WTC11 (cell line): ENCODE measurements at regions not wholly inside any gene's neighbourhood (a gene's known extent, or its start where the extent isn't known, plus 50 kb on each side); places are given as distances from the start of the nearest gene placed in this dataset.

Experiments used
- ATAC-seq: fragments of 200-7000 bp; cut with Tn5 transposase; 2 replicates; pipeline ENCODE4 v1.10.0; 2021; ENCODE audit warnings: mild to moderate bottlenecking, moderate library complexity
- CTCF ChIA-PET: fragments of 300-600 bp; sonication (Branson Sonifier 250); formaldehyde crosslinking; loops from one replicate; lab custom pipeline; 2021; ENCODE audit warnings: antibody characterized with exemption; lab: Charles Lee
- POLR2A ChIA-PET: fragments of 350-600 bp; sonication (Branson Sonifier 250); formaldehyde crosslinking; loops from one replicate; lab custom pipeline; 2021; ENCODE audit warnings: antibody characterized with exemption; lab: Charles Lee
- DNase-seq: peaks from one replicate; pipeline ENCODE4 v3.0.0; 2021; ENCODE audit warnings: low spot score
- H3K27ac Mint-ChIP-seq: 2 replicates; pipeline ENCODE4 v1.8.0; 2021; ENCODE audit warnings: mixed read lengths
- H3K27me3 Mint-ChIP-seq: 2 replicates; pipeline ENCODE4 v1.8.0; 2021; ENCODE audit warnings: low read depth, mild to moderate bottlenecking, moderate library complexity, mixed read lengths
- H3K36me3 Mint-ChIP-seq: 2 replicates; pipeline ENCODE4 v1.8.0; 2021; ENCODE audit warnings: mixed read lengths
- H3K4me1 Mint-ChIP-seq: 2 replicates; pipeline ENCODE4 v1.8.0; 2022; ENCODE audit warnings: mixed read lengths
- H3K4me3 Mint-ChIP-seq: 2 replicates; pipeline ENCODE4 v1.8.0; 2021; ENCODE audit warnings: mild to moderate bottlenecking, moderate library complexity, mixed read lengths
- H3K9me3 Mint-ChIP-seq: 2 replicates; pipeline ENCODE4 v1.8.0; 2021; ENCODE audit warnings: mixed read lengths
- CREB1 ChIP-seq: sonication (generic); formaldehyde crosslinking; IDR thresholded peaks from 2 replicates; pipeline ENCODE4 v1.8.0; 2023; ENCODE audit warnings: mild to moderate bottlenecking, missing genetic modification reagents
- FOXP1 ChIP-seq: sonication (generic); formaldehyde crosslinking; IDR thresholded peaks from 2 replicates; pipeline ENCODE4 v1.8.0; 2022; ENCODE audit warnings: missing genetic modification reagents, mild to moderate bottlenecking, moderate library complexity, borderline replicate concordance
- NFE2L1 ChIP-seq: sonication (generic); formaldehyde crosslinking; IDR thresholded peaks from 2 replicates; pipeline ENCODE4 v1.8.1; 2023; ENCODE audit warnings: missing genetic modification reagents
- NR1H2 ChIP-seq: sonication (generic); formaldehyde crosslinking; IDR thresholded peaks from 2 replicates; pipeline ENCODE4 v1.9.0; 2021; ENCODE audit warnings: mild to moderate bottlenecking, moderate library complexity, missing genetic modification reagents
- NR3C1 ChIP-seq: sonication (generic); formaldehyde crosslinking; conservative IDR thresholded peaks from 2 replicates; pipeline ENCODE4 v1.8.1; 2023; ENCODE audit warnings: low read depth, mild to moderate bottlenecking, missing genetic modification reagents
- SMAD4 ChIP-seq: sonication (generic); formaldehyde crosslinking; IDR thresholded peaks from 2 replicates; pipeline ENCODE4 v1.8.0; 2022; ENCODE audit warnings: mild to moderate bottlenecking, missing genetic modification reagents
- ZBTB21 ChIP-seq: sonication (generic); formaldehyde crosslinking; IDR thresholded peaks from 2 replicates; pipeline ENCODE4 v1.8.1; 2023; ENCODE audit warnings: mild to moderate bottlenecking, missing genetic modification reagents, borderline replicate concordance
- ZNF232 ChIP-seq: sonication (generic); formaldehyde crosslinking; IDR thresholded peaks from 2 replicates; pipeline ENCODE4 v1.8.0; 2022; ENCODE audit warnings: mild to moderate bottlenecking, missing genetic modification reagents
- ZNF263 ChIP-seq: sonication (generic); formaldehyde crosslinking; IDR thresholded peaks from 2 replicates; pipeline ENCODE4 v1.8.1; 2022; ENCODE audit warnings: low read depth, mild to moderate bottlenecking, moderate library complexity, missing genetic modification reagents
- TF ChIP-seq, protein P1 (sequence below): sonication (generic); formaldehyde crosslinking; IDR thresholded peaks from 2 replicates; pipeline ENCODE4 v1.8.0; 2022; ENCODE audit warnings: missing genetic modification reagents
- TF ChIP-seq, protein P2 (sequence below): sonication (generic); formaldehyde crosslinking; IDR thresholded peaks from 2 replicates; pipeline ENCODE4 v1.8.1; 2022; ENCODE audit warnings: mild to moderate bottlenecking, moderate library complexity, missing genetic modification reagents
- TF ChIP-seq, protein P3 (sequence below): sonication (generic); formaldehyde crosslinking; IDR thresholded peaks from 2 replicates; pipeline ENCODE4 v1.8.1; 2023; ENCODE audit warnings: mild to moderate bottlenecking, missing genetic modification reagents
- TF ChIP-seq, protein P4 (sequence below): sonication (generic); formaldehyde crosslinking; IDR thresholded peaks from 2 replicates; pipeline ENCODE4 v1.8.1; 2023; ENCODE audit warnings: mild to moderate bottlenecking, missing genetic modification reagents
- TF ChIP-seq, protein P5 (sequence below): sonication (generic); formaldehyde crosslinking; IDR thresholded peaks from 2 replicates; pipeline ENCODE4 v1.8.1; 2023; ENCODE audit warnings: mild to moderate bottlenecking, missing genetic modification reagents, borderline replicate concordance
- TF ChIP-seq, protein P6 (sequence below): sonication (generic); formaldehyde crosslinking; conservative IDR thresholded peaks from 2 replicates; pipeline ENCODE4 v1.8.1; 2022; ENCODE audit warnings: mild to moderate bottlenecking, missing genetic modification reagents
- TF ChIP-seq, protein P7 (sequence below): sonication (generic); formaldehyde crosslinking; IDR thresholded peaks from 2 replicates; pipeline ENCODE4 v1.8.0; 2023; ENCODE audit warnings: missing genetic modification reagents
- TF ChIP-seq, protein P8 (sequence below): sonication (generic); formaldehyde crosslinking; IDR thresholded peaks from 2 replicates; pipeline ENCODE4 v1.8.0; 2022; ENCODE audit warnings: mild to moderate bottlenecking, missing genetic modification reagents

DNA sequence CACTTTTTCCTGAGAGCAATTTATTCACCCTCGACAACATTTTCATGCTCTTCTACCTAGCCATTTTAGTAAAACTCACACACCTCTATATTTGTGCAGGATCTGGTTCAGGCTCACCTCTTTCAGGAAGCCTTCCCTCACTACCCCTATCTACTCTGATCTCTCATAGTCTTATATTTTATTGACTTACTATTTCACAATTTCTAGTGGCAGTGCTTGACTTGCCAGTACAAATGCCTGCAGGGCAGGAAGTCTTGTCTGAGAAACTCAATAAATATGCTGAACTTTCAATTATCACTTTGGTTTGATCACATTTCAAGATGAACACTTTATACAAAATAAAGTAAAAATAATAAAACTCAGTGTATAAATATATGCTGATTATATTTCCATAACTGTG is 226.8 kb downstream of the CETN3 start:
- POLR2A ChIA-PET = no interaction called here
- CTCF ChIA-PET = interaction anchor here (2.9 kb wide), 1 partner anchor 21 kb away, joined by 11 read pairs; no protein-coding TSS in a partner anchor
- no peak for ATAC-seq
- DNase-seq = no peak
- peaks cover 11% of the 10 kb centered on the region for H3K9me3 Mint-ChIP-seq
- no peaks in the 10 kb centered on the region for H3K27me3 Mint-ChIP-seq
- no peak overlapping the region for H3K27ac Mint-ChIP-seq
- H3K36me3 Mint-ChIP-seq = peaks cover 5% of the 10 kb centered on the region; the same call in 1 of the 2 replicates
- H3K4me1 Mint-ChIP-seq = no peaks in the 10 kb centered on the region
- TF ChIP-seq, protein P1, sequence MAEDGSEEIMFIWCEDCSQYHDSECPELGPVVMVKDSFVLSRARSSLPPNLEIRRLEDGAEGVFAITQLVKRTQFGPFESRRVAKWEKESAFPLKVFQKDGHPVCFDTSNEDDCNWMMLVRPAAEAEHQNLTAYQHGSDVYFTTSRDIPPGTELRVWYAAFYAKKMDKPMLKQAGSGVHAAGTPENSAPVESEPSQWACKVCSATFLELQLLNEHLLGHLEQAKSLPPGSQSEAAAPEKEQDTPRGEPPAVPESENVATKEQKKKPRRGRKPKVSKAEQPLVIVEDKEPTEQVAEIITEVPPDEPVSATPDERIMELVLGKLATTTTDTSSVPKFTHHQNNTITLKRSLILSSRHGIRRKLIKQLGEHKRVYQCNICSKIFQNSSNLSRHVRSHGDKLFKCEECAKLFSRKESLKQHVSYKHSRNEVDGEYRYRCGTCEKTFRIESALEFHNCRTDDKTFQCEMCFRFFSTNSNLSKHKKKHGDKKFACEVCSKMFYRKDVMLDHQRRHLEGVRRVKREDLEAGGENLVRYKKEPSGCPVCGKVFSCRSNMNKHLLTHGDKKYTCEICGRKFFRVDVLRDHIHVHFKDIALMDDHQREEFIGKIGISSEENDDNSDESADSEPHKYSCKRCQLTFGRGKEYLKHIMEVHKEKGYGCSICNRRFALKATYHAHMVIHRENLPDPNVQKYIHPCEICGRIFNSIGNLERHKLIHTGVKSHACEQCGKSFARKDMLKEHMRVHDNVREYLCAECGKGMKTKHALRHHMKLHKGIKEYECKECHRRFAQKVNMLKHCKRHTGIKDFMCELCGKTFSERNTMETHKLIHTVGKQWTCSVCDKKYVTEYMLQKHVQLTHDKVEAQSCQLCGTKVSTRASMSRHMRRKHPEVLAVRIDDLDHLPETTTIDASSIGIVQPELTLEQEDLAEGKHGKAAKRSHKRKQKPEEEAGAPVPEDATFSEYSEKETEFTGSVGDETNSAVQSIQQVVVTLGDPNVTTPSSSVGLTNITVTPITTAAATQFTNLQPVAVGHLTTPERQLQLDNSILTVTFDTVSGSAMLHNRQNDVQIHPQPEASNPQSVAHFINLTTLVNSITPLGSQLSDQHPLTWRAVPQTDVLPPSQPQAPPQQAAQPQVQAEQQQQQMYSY (CRISPR knock-in tag) = no peak
- TF ChIP-seq NFE2L1 (CRISPR knock-in tag) (no peak), SMAD4 (CRISPR knock-in tag) (no peak), NR3C1 (CRISPR knock-in tag) (no peak), FOXP1 (no peak), ZNF263 (CRISPR knock-in tag) (no peak)
- TF ChIP-seq, protein P2, sequence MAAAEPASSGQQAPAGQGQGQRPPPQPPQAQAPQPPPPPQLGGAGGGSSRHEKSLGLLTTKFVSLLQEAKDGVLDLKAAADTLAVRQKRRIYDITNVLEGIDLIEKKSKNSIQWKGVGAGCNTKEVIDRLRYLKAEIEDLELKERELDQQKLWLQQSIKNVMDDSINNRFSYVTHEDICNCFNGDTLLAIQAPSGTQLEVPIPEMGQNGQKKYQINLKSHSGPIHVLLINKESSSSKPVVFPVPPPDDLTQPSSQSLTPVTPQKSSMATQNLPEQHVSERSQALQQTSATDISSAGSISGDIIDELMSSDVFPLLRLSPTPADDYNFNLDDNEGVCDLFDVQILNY (CRISPR knock-in tag) = no peak
- TF ChIP-seq, all 79 proteins: peak for 0
- no peak overlapping the region for H3K4me3 Mint-ChIP-seq

DNA sequence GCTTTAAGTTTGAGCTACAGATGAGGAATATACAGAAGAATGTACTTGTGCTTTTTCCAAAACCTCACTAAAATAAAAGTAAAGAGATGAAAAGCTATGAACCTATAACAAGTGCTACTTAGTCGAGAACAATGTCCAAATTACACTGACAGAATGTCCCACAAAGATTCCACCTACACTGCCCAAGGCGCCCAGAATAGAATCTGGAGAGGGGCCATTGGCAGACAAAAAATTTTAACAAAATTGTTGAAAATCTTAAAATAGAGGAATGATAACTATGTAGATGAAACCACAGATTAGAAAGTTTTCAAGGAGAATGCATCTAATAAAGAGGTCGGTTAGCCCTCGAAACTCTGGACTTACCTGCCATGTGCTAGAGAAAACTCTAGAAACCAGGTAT is 235.3 kb downstream of the CETN3 start:
- DNase-seq = no peak

More for the DNA sequence above, 235.3 kb downstream of the CETN3 start:
- Mint-ChIP-seq H3K4me1 (no peaks in the 10 kb centered on the region), H3K4me3 (no peak overlapping the region), H3K36me3 (peaks cover 18% of the 10 kb centered on the region), H3K27ac (no peak overlapping the region), H3K27me3 (no peaks in the 10 kb centered on the region; the same call in 1 of the 2 replicates), H3K9me3 (peaks cover 25% of the 10 kb centered on the region)
- ATAC-seq = no peak
- POLR2A ChIA-PET = no interaction called here
- CTCF ChIA-PET = no interaction called here
- TF ChIP-seq NR1H2 (no peak), CREB1 (no peak), ZNF263 (CRISPR knock-in tag) (no peak), SMAD4 (CRISPR knock-in tag) (no peak), ZBTB21 (CRISPR knock-in tag) (no peak), ZNF232 (CRISPR knock-in tag) (no peak)
- TF ChIP-seq, protein P3, sequence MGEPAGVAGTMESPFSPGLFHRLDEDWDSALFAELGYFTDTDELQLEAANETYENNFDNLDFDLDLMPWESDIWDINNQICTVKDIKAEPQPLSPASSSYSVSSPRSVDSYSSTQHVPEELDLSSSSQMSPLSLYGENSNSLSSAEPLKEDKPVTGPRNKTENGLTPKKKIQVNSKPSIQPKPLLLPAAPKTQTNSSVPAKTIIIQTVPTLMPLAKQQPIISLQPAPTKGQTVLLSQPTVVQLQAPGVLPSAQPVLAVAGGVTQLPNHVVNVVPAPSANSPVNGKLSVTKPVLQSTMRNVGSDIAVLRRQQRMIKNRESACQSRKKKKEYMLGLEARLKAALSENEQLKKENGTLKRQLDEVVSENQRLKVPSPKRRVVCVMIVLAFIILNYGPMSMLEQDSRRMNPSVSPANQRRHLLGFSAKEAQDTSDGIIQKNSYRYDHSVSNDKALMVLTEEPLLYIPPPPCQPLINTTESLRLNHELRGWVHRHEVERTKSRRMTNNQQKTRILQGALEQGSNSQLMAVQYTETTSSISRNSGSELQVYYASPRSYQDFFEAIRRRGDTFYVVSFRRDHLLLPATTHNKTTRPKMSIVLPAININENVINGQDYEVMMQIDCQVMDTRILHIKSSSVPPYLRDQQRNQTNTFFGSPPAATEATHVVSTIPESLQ = no peak
- TF ChIP-seq, protein P4, sequence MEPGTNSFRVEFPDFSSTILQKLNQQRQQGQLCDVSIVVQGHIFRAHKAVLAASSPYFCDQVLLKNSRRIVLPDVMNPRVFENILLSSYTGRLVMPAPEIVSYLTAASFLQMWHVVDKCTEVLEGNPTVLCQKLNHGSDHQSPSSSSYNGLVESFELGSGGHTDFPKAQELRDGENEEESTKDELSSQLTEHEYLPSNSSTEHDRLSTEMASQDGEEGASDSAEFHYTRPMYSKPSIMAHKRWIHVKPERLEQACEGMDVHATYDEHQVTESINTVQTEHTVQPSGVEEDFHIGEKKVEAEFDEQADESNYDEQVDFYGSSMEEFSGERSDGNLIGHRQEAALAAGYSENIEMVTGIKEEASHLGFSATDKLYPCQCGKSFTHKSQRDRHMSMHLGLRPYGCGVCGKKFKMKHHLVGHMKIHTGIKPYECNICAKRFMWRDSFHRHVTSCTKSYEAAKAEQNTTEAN (CRISPR knock-in tag) = no peak
- TF ChIP-seq, protein P5, sequence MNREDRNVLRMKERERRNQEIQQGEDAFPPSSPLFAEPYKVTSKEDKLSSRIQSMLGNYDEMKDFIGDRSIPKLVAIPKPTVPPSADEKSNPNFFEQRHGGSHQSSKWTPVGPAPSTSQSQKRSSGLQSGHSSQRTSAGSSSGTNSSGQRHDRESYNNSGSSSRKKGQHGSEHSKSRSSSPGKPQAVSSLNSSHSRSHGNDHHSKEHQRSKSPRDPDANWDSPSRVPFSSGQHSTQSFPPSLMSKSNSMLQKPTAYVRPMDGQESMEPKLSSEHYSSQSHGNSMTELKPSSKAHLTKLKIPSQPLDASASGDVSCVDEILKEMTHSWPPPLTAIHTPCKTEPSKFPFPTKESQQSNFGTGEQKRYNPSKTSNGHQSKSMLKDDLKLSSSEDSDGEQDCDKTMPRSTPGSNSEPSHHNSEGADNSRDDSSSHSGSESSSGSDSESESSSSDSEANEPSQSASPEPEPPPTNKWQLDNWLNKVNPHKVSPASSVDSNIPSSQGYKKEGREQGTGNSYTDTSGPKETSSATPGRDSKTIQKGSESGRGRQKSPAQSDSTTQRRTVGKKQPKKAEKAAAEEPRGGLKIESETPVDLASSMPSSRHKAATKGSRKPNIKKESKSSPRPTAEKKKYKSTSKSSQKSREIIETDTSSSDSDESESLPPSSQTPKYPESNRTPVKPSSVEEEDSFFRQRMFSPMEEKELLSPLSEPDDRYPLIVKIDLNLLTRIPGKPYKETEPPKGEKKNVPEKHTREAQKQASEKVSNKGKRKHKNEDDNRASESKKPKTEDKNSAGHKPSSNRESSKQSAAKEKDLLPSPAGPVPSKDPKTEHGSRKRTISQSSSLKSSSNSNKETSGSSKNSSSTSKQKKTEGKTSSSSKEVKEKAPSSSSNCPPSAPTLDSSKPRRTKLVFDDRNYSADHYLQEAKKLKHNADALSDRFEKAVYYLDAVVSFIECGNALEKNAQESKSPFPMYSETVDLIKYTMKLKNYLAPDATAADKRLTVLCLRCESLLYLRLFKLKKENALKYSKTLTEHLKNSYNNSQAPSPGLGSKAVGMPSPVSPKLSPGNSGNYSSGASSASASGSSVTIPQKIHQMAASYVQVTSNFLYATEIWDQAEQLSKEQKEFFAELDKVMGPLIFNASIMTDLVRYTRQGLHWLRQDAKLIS = no peak
- TF ChIP-seq, protein P6, sequence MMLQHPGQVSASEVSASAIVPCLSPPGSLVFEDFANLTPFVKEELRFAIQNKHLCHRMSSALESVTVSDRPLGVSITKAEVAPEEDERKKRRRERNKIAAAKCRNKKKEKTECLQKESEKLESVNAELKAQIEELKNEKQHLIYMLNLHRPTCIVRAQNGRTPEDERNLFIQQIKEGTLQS = no peak
- TF ChIP-seq, protein P7, sequence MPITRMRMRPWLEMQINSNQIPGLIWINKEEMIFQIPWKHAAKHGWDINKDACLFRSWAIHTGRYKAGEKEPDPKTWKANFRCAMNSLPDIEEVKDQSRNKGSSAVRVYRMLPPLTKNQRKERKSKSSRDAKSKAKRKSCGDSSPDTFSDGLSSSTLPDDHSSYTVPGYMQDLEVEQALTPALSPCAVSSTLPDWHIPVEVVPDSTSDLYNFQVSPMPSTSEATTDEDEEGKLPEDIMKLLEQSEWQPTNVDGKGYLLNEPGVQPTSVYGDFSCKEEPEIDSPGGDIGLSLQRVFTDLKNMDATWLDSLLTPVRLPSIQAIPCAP (CRISPR knock-in tag) = no peak
- TF ChIP-seq, protein P8, sequence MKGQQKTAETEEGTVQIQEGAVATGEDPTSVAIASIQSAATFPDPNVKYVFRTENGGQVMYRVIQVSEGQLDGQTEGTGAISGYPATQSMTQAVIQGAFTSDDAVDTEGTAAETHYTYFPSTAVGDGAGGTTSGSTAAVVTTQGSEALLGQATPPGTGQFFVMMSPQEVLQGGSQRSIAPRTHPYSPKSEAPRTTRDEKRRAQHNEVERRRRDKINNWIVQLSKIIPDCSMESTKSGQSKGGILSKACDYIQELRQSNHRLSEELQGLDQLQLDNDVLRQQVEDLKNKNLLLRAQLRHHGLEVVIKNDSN (CRISPR knock-in tag) = no peak
